ENCODE measurements at regions not wholly inside any gene's neighbourhood (a gene's known extent, or its start where the extent isn't known, plus 50 kb on each side); places are given as distances from the start of the nearest gene placed in this dataset.
A peak's percentile ranks its signal among the peaks of the same experiment; 100 is the strongest.

- no peak for ATAC-seq (ENCODE audit: low read depth in 2 of 2)
Observed at GRCh38 chr2:156383798-156384197, 51.3 kb upstream of the NR4A2 start.

GRCh38 chr2:156385242-156385641 is 50.9 kb upstream of the GPD2 start:
- Mint-ChIP-seq H3K4me3 (no peak overlapping the region), H3K9me3 (no peaks in the 10 kb centered on the region), H3K27ac (peak overlapping the region in 1 of 6 donors; percentile 22), H3K4me1 (peaks cover 0 to 4% (median 0%) of the 10 kb centered on the region in 3 donors), H3K27me3 (peaks cover 0 to 12% (median 11%) of the 10 kb centered on the region in 3 donors), H3K36me3 (no peaks in the 10 kb centered on the region)
- no peak for ATAC-seq (ENCODE audit: low read depth in 2 of 2)
- no peak for DNase-seq

More at GRCh38 chr2:156383798-156384197, 51.3 kb upstream of the NR4A2 start:
- peaks cover 0 to 4% (median 0%) of the 10 kb centered on the region in 7 donors for H3K9me3 Mint-ChIP-seq
- DNase-seq: no peak
- H3K27me3 Mint-ChIP-seq: peaks cover 5 to 12% (median 11%) of the 10 kb centered on the region in 3 donors
- H3K36me3 Mint-ChIP-seq: no peaks in the 10 kb centered on the region
- peaks cover 1 to 6% (median 4%) of the 10 kb centered on the region in 3 donors for H3K4me1 Mint-ChIP-seq
- no peak overlapping the region for H3K27ac Mint-ChIP-seq
- no peak overlapping the region for H3K4me3 Mint-ChIP-seq
